Ascending aorta (tissue), 2 donors: ENCODE measurements at regions not wholly inside any gene's neighbourhood (a gene's known extent, or its start where the extent isn't known, plus 50 kb on each side); places are given as distances from the start of the nearest gene placed in this dataset.

Source experiments
- DNase-seq, 2 donors: peaks; one replicate each; pipeline ENCODE4 v3.0.0-alpha.2; 2019; ENCODE audit warnings: low spot score in 2 of 2
- H3K27ac ChIP-seq, 2 donors: fragments of 200-600 bp; sonication (generic); one replicate each; pipeline ENCODE4 v1.5.1; 2016 to 2017; ENCODE audit warnings: mild to moderate bottlenecking in 1 of 2
- H3K27me3 ChIP-seq: fragments of 200-600 bp; sonication (generic); one replicate; pipeline ENCODE4 v1.5.1; 2017
- H3K36me3 ChIP-seq, 2 donors: fragments of 200-600 bp; sonication (generic); one replicate each; pipeline ENCODE4 v1.5.1; 2016
- H3K4me1 ChIP-seq, 2 donors: fragments of 200-600 bp; sonication (generic); one replicate each; pipeline ENCODE4 v1.5.1; 2016 to 2017; ENCODE audit warnings: mild to moderate bottlenecking in 1 of 2
- H3K4me3 ChIP-seq, 2 donors: fragments of 200-600 bp; sonication (generic); one replicate each; pipeline ENCODE4 v1.5.1; 2016 to 2017; ENCODE audit warnings: mild to moderate bottlenecking in 1 of 2
- H3K9me3 ChIP-seq, 2 donors: fragments of 200-600 bp; sonication (generic); one replicate each; pipeline ENCODE4 v1.5.1; 2016
- CTCF ChIP-seq, 3 experiments: fragments of 200-600 bp in 2 of 3; fragments of 450-650 bp in 1 of 3; sonication (generic) in 2 of 3; IDR thresholded peaks; one replicate each; pipeline ENCODE4 v1.5.1; 2016 to 2019; ENCODE audit warnings: antibody characterized with exemption in 3 of 3, mild to moderate bottlenecking in 1 of 3, moderate library complexity in 1 of 3
- intact Hi-C: fragments of 100-400 bp; cut with DNase I; formaldehyde crosslinking; loops from one replicate; pipeline ENCODE4 v1.15.1; 2023

- H3K9me3 ChIP-seq = no peaks in the 10 kb centered on the region
- no peak overlapping the region for H3K27ac ChIP-seq
- H3K36me3 ChIP-seq = no peaks in the 10 kb centered on the region
- H3K27me3 ChIP-seq = no peaks in the 10 kb centered on the region
- intact Hi-C loops = no loop called here
- no peaks in the 10 kb centered on the region for H3K4me1 ChIP-seq
- no peak overlapping the region for H3K4me3 ChIP-seq
- no peak for DNase-seq
- no peak for TF ChIP-seq CTCF (IDR thresholded peaks at IDR 0.05)
These were observed 94.2 kb downstream of the OLIG3 start for GRCh38 chr6:137399881-137400443.

- no peak overlapping the region for H3K4me3 ChIP-seq
- intact Hi-C loops = no loop called here
- H3K9me3 ChIP-seq = no peaks in the 10 kb centered on the region
- no peak for DNase-seq
- no peak overlapping the region for H3K27ac ChIP-seq
- H3K4me1 ChIP-seq = no peaks in the 10 kb centered on the region
- no peaks in the 10 kb centered on the region for H3K36me3 ChIP-seq
- H3K27me3 ChIP-seq = no peaks in the 10 kb centered on the region
- TF ChIP-seq CTCF (IDR thresholded peaks at IDR 0.05) = no peak
These were observed 98.9 kb downstream of the OLIG3 start for GRCh38 chr6:137395316-137395715.

GRCh38 chr6:137391061-137391814, 103.0 kb downstream of the OLIG3 start:
- intact Hi-C loops = no loop called here
- no peak overlapping the region for H3K4me3 ChIP-seq
- H3K27ac ChIP-seq = no peak overlapping the region
- no peaks in the 10 kb centered on the region for H3K27me3 ChIP-seq
- TF ChIP-seq CTCF (IDR thresholded peaks at IDR 0.05) = no peak
- no peak for DNase-seq
- H3K9me3 ChIP-seq = no peaks in the 10 kb centered on the region
- no peaks in the 10 kb centered on the region for H3K36me3 ChIP-seq
- no peaks in the 10 kb centered on the region for H3K4me1 ChIP-seq

- DNase-seq = no peak
- Histone ChIP-seq H3K9me3 (no peaks in the 10 kb centered on the region), H3K4me3 (no peak overlapping the region), H3K27me3 (no peaks in the 10 kb centered on the region), H3K27ac (no peak overlapping the region), H3K4me1 (no peaks in the 10 kb centered on the region), H3K36me3 (no peaks in the 10 kb centered on the region)
- no peak for TF ChIP-seq CTCF (IDR thresholded peaks at IDR 0.05)
- intact Hi-C loops = no loop called here
These were observed 103.9 kb downstream of the OLIG3 start for GRCh38 chr6:137390334-137390733.

GRCh38 chr6:137389150-137389704, 105.0 kb downstream of the OLIG3 start:
- no peaks in the 10 kb centered on the region for H3K36me3 ChIP-seq
- DNase-seq = no peak
- no peak overlapping the region for H3K27ac ChIP-seq
- no peak for TF ChIP-seq CTCF (IDR thresholded peaks at IDR 0.05)
- no peaks in the 10 kb centered on the region for H3K4me1 ChIP-seq
- intact Hi-C loops = no loop called here
- H3K27me3 ChIP-seq = no peaks in the 10 kb centered on the region
- H3K9me3 ChIP-seq = no peaks in the 10 kb centered on the region
- no peak overlapping the region for H3K4me3 ChIP-seq
